Right lobe of liver (tissue), 4 donors: ENCODE measurements at regions not wholly inside any gene's neighbourhood (a gene's known extent, or its start where the extent isn't known, plus 50 kb on each side); places are given as distances from the start of the nearest gene placed in this dataset.

Source experiments
- CTCF ChIP-seq, 4 donors: fragments of 200-600 bp in 3 of 4; fragments of 450-650 bp in 1 of 4; IDR thresholded peaks; one replicate each; pipeline versions ENCODE4 v1.5.1 to v1.8.0; 2016 to 2022; ENCODE audit warnings: antibody characterized with exemption in 4 of 4, mild to moderate bottlenecking in 2 of 4
- POLR2A ChIP-seq: fragments of 450-650 bp; IDR thresholded peaks from one replicate; pipeline ENCODE4 v1.6.1; 2017; ENCODE audit warnings: antibody characterized with exemption, mild to moderate bottlenecking
- donor health status: DM: no; HTN: no; CAD: no.
- donor health status: DM: no; HTN: no; CAD: no.
- donor health status: DM: no; HTN: yes; CAD: no.

DNA sequence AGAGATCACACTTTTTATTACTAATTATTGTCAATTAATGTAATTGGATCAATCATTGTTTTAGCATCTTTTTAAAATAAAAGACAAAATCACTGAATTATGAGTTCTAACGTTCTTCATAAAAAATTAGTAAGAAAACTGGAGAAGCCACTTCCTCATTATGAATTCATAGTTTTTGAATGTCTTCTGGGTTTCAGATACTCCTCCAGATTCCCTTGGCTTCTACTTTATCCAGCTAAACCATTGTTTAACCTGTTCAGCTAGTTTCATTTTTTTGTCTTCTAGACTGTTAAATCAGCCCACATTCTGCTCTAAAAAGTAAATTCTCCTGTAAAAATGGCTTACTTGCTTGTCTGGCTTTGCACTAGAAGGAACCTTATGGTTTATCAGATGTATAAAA, 753.4 kb upstream of the ACVR2A start:
- TF ChIP-seq CTCF (IDR thresholded peaks at IDR 0.05) = no peak
- TF ChIP-seq POLR2A = no peak
